CD4-positive, alpha-beta T cell (primary cell): ENCODE measurements at regions not wholly inside any gene's neighbourhood (a gene's known extent, or its start where the extent isn't known, plus 50 kb on each side); places are given as distances from the start of the nearest gene placed in this dataset.

Source experiments
- ATAC-seq: fragments of 200-7000 bp; cut with Tn5 transposase; one replicate; pipeline ENCODE4 v1.10.0; 2022; ENCODE audit warnings: mild to moderate bottlenecking; ENCODE audit not compliant: poor library complexity
- CTCF ChIA-PET: fragments of 350-600 bp; sonication (Branson Sonifier 250); formaldehyde crosslinking; loops from one replicate; lab custom pipeline; 2021; ENCODE audit warnings: antibody characterized with exemption, inconsistent platforms; lab: Charles Lee
- POLR2A ChIA-PET: fragments of 350-600 bp; sonication (Branson Sonifier 250); formaldehyde crosslinking; loops from one replicate; lab custom pipeline; 2021; ENCODE audit warnings: antibody characterized with exemption, inconsistent platforms; lab: Charles Lee
- DNase-seq, 14 experiments: peaks; one replicate each; pipeline ENCODE4 v3.0.0-alpha.2; 2013 to 2020; ENCODE audit warnings: mixed read lengths in 2 of 14
- H3K27ac ChIP-seq, 2 donors: one replicate each; pipeline versions ENCODE4 v1.5.1 to v1.7.0; 2013; ENCODE audit warnings: low read length in 2 of 2, low read depth in 1 of 2, mild to moderate bottlenecking in 1 of 2
- H3K27me3 ChIP-seq, 2 experiments: 1 replicate in 1 of 2; 2 replicates in 1 of 2; pipeline versions ENCODE4 v1.6.1 to v1.7.0; 2013; ENCODE audit warnings: low read length in 2 of 2, control low read depth in 1 of 2, mild to moderate bottlenecking in 1 of 2, moderate library complexity in 1 of 2; ENCODE audit not compliant: insufficient read depth in 2 of 2, control insufficient read depth in 1 of 2
- H3K36me3 ChIP-seq: one replicate; pipeline ENCODE4 v1.6.1; 2013; ENCODE audit warnings: low read length, control low read depth; ENCODE audit not compliant: insufficient read depth
- H3K4me1 ChIP-seq: one replicate; pipeline ENCODE4 v1.6.1; 2013; ENCODE audit warnings: low read length, control low read depth; ENCODE audit not compliant: insufficient read depth
- H3K4me3 ChIP-seq: one replicate; pipeline ENCODE4 v1.5.1; 2013; ENCODE audit warnings: mild to moderate bottlenecking, low read length, moderate library complexity
- H3K9me3 ChIP-seq, 2 experiments: 1 replicate in 1 of 2; 2 replicates in 1 of 2; pipeline versions ENCODE4 v1.6.1 to v1.7.0; 2013; ENCODE audit warnings: low read length in 2 of 2, mild to moderate bottlenecking in 2 of 2, control low read depth in 1 of 2, moderate library complexity in 1 of 2; ENCODE audit not compliant: control insufficient read depth in 1 of 2, insufficient read depth in 1 of 2
- H3K27ac Mint-ChIP-seq: one replicate; pipeline ENCODE4 v1.8.0; 2020; ENCODE audit warnings: mixed read lengths
- H3K27me3 Mint-ChIP-seq: one replicate; pipeline ENCODE4 v1.8.0; 2021; ENCODE audit warnings: mixed read lengths
- H3K36me3 Mint-ChIP-seq: one replicate; pipeline ENCODE4 v1.8.0; 2021; ENCODE audit warnings: low read depth, mixed read lengths
- H3K4me1 Mint-ChIP-seq: one replicate; pipeline ENCODE4 v1.8.0; 2021; ENCODE audit warnings: low read depth, mixed read lengths
- H3K4me3 Mint-ChIP-seq: one replicate; pipeline ENCODE4 v1.8.0; 2020; ENCODE audit warnings: mild to moderate bottlenecking, mixed read lengths
- H3K9me3 Mint-ChIP-seq: one replicate; pipeline ENCODE4 v1.8.0; 2020; ENCODE audit warnings: mixed read lengths
- CTCF ChIP-seq: fragments of 200-600 bp; IDR thresholded peaks from one replicate; pipeline ENCODE4 v1.8.0; 2022; ENCODE audit warnings: antibody characterized with exemption, mild to moderate bottlenecking
- intact Hi-C, 2 experiments: fragments of 100-400 bp; cut with DNase I in 1 of 2; cut with micrococcal nuclease in 1 of 2; formaldehyde crosslinking; loops; one replicate each; pipeline versions ENCODE4 v1.15.1 to v1.9.0; 2023 to 2025; cut with DNase I, micrococcal nuclease

- H3K36me3 ChIP-seq: no peaks in the 10 kb centered on the region
- H3K27ac ChIP-seq: no peak overlapping the region
- H3K9me3 ChIP-seq: no peaks in the 10 kb centered on the region
- H3K27me3 Mint-ChIP-seq: peaks cover 4% of the 10 kb centered on the region
- H3K27me3 ChIP-seq: no peaks in the 10 kb centered on the region
- H3K36me3 Mint-ChIP-seq: no peaks in the 10 kb centered on the region
- TF ChIP-seq CTCF: no peak
- no peak overlapping the region for H3K27ac Mint-ChIP-seq
- H3K9me3 Mint-ChIP-seq: no peaks in the 10 kb centered on the region
- no peak overlapping the region for H3K4me3 Mint-ChIP-seq
- no peak for ATAC-seq
- DNase-seq: no peak
- ChIA-PET POLR2A (no interaction called here), CTCF (no interaction called here)
- H3K4me1 Mint-ChIP-seq: no peaks in the 10 kb centered on the region
- intact Hi-C loops: loop anchor here in 1 of 2 experiments (10.0 kb wide), 1 partner anchor 399 kb away; no protein-coding TSS in a partner anchor
- no peak overlapping the region for H3K4me3 ChIP-seq
- H3K4me1 ChIP-seq: no peaks in the 10 kb centered on the region
Measured at GRCh38 chr6:87793315-87793714, 91.3 kb upstream of the AKIRIN2 start.

- no peak for DNase-seq
- Mint-ChIP-seq H3K9me3 (no peaks in the 10 kb centered on the region), H3K4me3 (no peak overlapping the region), H3K4me1 (no peaks in the 10 kb centered on the region), H3K27me3 (peaks cover 4% of the 10 kb centered on the region), H3K27ac (no peak overlapping the region), H3K36me3 (no peaks in the 10 kb centered on the region)
- no peak for ATAC-seq
- H3K36me3 ChIP-seq: no peaks in the 10 kb centered on the region
- H3K9me3 ChIP-seq: no peaks in the 10 kb centered on the region
- H3K4me1 ChIP-seq: no peaks in the 10 kb centered on the region
- POLR2A ChIA-PET: interaction anchor here (0.6 kb wide), 1 partner anchor 190 kb away, joined by 4 read pairs; no protein-coding TSS in a partner anchor
- no peak overlapping the region for H3K27ac ChIP-seq
- CTCF ChIA-PET: no interaction called here
- H3K27me3 ChIP-seq: no peaks in the 10 kb centered on the region
- H3K4me3 ChIP-seq: no peak overlapping the region
- intact Hi-C loops: loop anchor here in 1 of 2 experiments (10.0 kb wide), 1 partner anchor 397 kb away; no protein-coding TSS in a partner anchor
- no peak for TF ChIP-seq CTCF
Measured at GRCh38 chr6:87791982-87792381, 89.9 kb upstream of the AKIRIN2 start.

- Mint-ChIP-seq H3K27me3 (peaks cover 4% of the 10 kb centered on the region), H3K4me1 (no peaks in the 10 kb centered on the region), H3K9me3 (no peaks in the 10 kb centered on the region), H3K36me3 (no peaks in the 10 kb centered on the region), H3K4me3 (no peak overlapping the region), H3K27ac (no peak overlapping the region)
- no peak for TF ChIP-seq CTCF
- ChIA-PET CTCF (no interaction called here), POLR2A (interaction anchor here (0.6 kb wide), 1 partner anchor 189 kb away, joined by 4 read pairs; no protein-coding TSS in a partner anchor)
- DNase-seq: no peak
- Histone ChIP-seq H3K36me3 (no peaks in the 10 kb centered on the region), H3K4me1 (no peaks in the 10 kb centered on the region), H3K4me3 (no peak overlapping the region), H3K27me3 (no peaks in the 10 kb centered on the region), H3K27ac (no peak overlapping the region), H3K9me3 (no peaks in the 10 kb centered on the region)
- intact Hi-C loops: loop anchor here in 1 of 2 experiments (10.0 kb wide), 1 partner anchor 397 kb away; no protein-coding TSS in a partner anchor
- no peak for ATAC-seq
Measured at GRCh38 chr6:87791485-87791884, 89.5 kb upstream of the AKIRIN2 start.
